Posterior vena cava (tissue), 2 donors: ENCODE measurements at regions not wholly inside any gene's neighbourhood (a gene's known extent, or its start where the extent isn't known, plus 50 kb on each side); places are given as distances from the start of the nearest gene placed in this dataset.

Source experiments
- DNase-seq: peaks from one replicate; pipeline ENCODE4 v3.0.0-alpha.2; 2020; ENCODE audit warnings: low spot score
- intact Hi-C, 2 donors: fragments of 100-400 bp; cut with DNase I; formaldehyde crosslinking; loops; one replicate each; pipeline versions ENCODE4 v1.14.1 to v1.14.2; 2022 to 2023
- donor health status: DM: yes; HTN: yes; CAD: no.
- donor health status: DM: yes; HTN: yes; CAD: no.

- peak; percentile 48 for DNase-seq
Measured at GRCh38 chr7:155211173-155211572, 86.5 kb upstream of the INSIG1 start.

GRCh38 chr7:155211761-155212160 is 85.9 kb upstream of the INSIG1 start:
- intact Hi-C loops = no loop called here
- peak; percentile 52 for DNase-seq

More at GRCh38 chr7:155211173-155211572, 86.5 kb upstream of the INSIG1 start:
- intact Hi-C loops = no loop called here

- intact Hi-C loops = no loop called here
- DNase-seq = peak; percentile 72
Measured at GRCh38 chr7:155212301-155213015, 85.2 kb upstream of the INSIG1 start.

- intact Hi-C loops = no loop called here
- DNase-seq = peak; percentile 72
Measured at GRCh38 chr7:155213385-155213784, 84.3 kb upstream of the INSIG1 start.

GRCh38 chr7:155213955-155214740 is 83.5 kb upstream of the INSIG1 start:
- peak; percentile 74 for DNase-seq
- intact Hi-C loops = no loop called here

- peak; percentile 49 for DNase-seq
- intact Hi-C loops = no loop called here
Measured at GRCh38 chr7:155215576-155216325, 81.9 kb upstream of the INSIG1 start.

- intact Hi-C loops = no loop called here
Measured at GRCh38 chr7:155216475-155217272, 81.0 kb upstream of the INSIG1 start.

GRCh38 chr7:155217634-155218033 is 80.0 kb upstream of the INSIG1 start:
- DNase-seq = no peak
- intact Hi-C loops = no loop called here

More at GRCh38 chr7:155216475-155217272, 81.0 kb upstream of the INSIG1 start:
- DNase-seq = peak; percentile 43

GRCh38 chr7:155218276-155219153 is 79.2 kb upstream of the INSIG1 start:
- intact Hi-C loops = no loop called here
- peak; percentile 65 for DNase-seq

GRCh38 chr7:155219154-155219531 is 78.5 kb upstream of the INSIG1 start:
- intact Hi-C loops = no loop called here
- DNase-seq = no peak

GRCh38 chr7:155219947-155220769 is 77.5 kb upstream of the INSIG1 start:
- intact Hi-C loops = loop anchor here in 1 of 2 donors (5.0 kb wide), 1 partner anchor 1933 kb away; no protein-coding TSS in a partner anchor
- DNase-seq = peak; percentile 73

GRCh38 chr7:155220903-155221302 is 76.8 kb upstream of the INSIG1 start:
- intact Hi-C loops = loop anchor here in 1 of 2 donors (5.0 kb wide), 1 partner anchor 1934 kb away; no protein-coding TSS in a partner anchor
- peak; percentile 61 for DNase-seq

GRCh38 chr7:155221547-155221946 is 76.1 kb upstream of the INSIG1 start:
- peak; percentile 22 for DNase-seq
- intact Hi-C loops = loop anchor here in 1 of 2 donors (5.0 kb wide), 1 partner anchor 1934 kb away; no protein-coding TSS in a partner anchor

- intact Hi-C loops = loop anchor here in 1 of 2 donors (5.0 kb wide), 1 partner anchor 1935 kb away; no protein-coding TSS in a partner anchor
- DNase-seq = no peak
Measured at GRCh38 chr7:155222061-155222460, 75.6 kb upstream of the INSIG1 start.

GRCh38 chr7:155222573-155222972 is 75.1 kb upstream of the INSIG1 start:
- DNase-seq = peak; percentile 66
- intact Hi-C loops = loop anchor here in 1 of 2 donors (5.0 kb wide), 1 partner anchor 1935 kb away; no protein-coding TSS in a partner anchor

- intact Hi-C loops = loop anchor here in 1 of 2 donors (5.0 kb wide), 1 partner anchor 1936 kb away; no protein-coding TSS in a partner anchor
- DNase-seq = peak; percentile 41
Measured at GRCh38 chr7:155223021-155223420, 74.7 kb upstream of the INSIG1 start.

- intact Hi-C loops = loop anchor here in 1 of 2 donors (5.0 kb wide), 1 partner anchor 1936 kb away; no protein-coding TSS in a partner anchor
- peak; percentile 47 for DNase-seq
Measured at GRCh38 chr7:155223503-155223902, 74.2 kb upstream of the INSIG1 start.
